ENCODE measurements at regions not wholly inside any gene's neighbourhood (a gene's known extent, or its start where the extent isn't known, plus 50 kb on each side); places are given as distances from the start of the nearest gene placed in this dataset.

DNA sequence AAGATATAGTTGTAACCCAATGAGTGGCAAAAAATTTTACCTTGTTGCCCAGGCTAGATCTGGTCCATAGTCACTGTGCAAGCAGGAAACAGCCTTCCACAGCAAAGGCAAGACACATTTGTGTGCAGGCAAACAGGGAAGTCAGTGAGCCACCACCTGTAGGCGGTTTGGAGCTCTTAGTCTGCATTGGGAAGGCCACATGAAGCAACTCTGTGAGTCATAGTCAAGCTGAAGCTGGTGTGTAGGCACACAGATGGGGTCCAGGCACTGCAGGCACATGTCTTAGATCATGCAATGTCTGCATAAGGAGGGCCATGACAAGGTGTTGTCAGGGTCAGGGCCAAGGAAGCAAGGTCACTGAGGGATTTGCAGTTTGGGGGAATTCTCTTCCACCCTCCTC lies 543.2 kb upstream of the EPHA7 start:
- Histone ChIP-seq H3K36me3 (replicated peaks in 1 of 2; ENCODE audit: control insufficient read depth in 1 of 2, insufficient read depth in 2 of 2, low read length in 2 of 2) (no peaks in the 10 kb centered on the region), H3K4me2 (ENCODE audit: low read depth, low read length) (no peak overlapping the region), H3K27me3 (ENCODE audit: control insufficient read depth in 1 of 2, insufficient read depth in 2 of 2, low read length in 2 of 2) (no peaks in the 10 kb centered on the region), H3K9ac (ENCODE audit: insufficient read depth, low read depth, low read length) (no peak overlapping the region), H2AFZ (ENCODE audit: low read length) (no peak overlapping the region), H3K27ac (ENCODE audit: extremely low read length, insufficient read depth, low read length) (no peak overlapping the region), H3K4me1 (ENCODE audit: insufficient read depth, low read length) (no peaks in the 10 kb centered on the region), H3K79me2 (ENCODE audit: insufficient read depth, low read length) (no peaks in the 10 kb centered on the region), H3K9me3 (ENCODE audit: low read length) (no peaks in the 10 kb centered on the region), H4K20me1 (ENCODE audit: insufficient read depth, low read length) (no peaks in the 10 kb centered on the region), H3K4me3 (replicated peaks in 1 of 3; ENCODE audit: insufficient read depth in 1 of 3, low read depth in 2 of 3, low read length in 3 of 3) (no peak overlapping the region)
- ATAC-seq (no peak), DNase-seq (ENCODE audit: low spot score) (no peak), FAIRE-seq (no peak)
- ChIA-PET POLR2A (no interaction called here), CTCF (ENCODE audit: low intra/inter-chr PET ratio, low total read pairs) (no interaction called here)
- in situ Hi-C loops (cut with HindIII; ENCODE audit: extremely low pct_ligation_motif_present, low pct_unique_long_range_greater_than_20kb) (no loop called here), intact Hi-C loops (cut with micrococcal nuclease; ENCODE audit: unreplicated experiment) (no loop called here)
- WGBS (ENCODE audit: low lambda C conversion rate) = no CpG with 5 or more reads among the region's 1 CpG
- BruUV-seq (replicated peaks) = no TSS peak
- TF ChIP-seq ZBTB7A (CRISPR knock-in tag; IDR thresholded peaks at IDR 0.05) (no peak), THYN1 (CRISPR knock-in tag; IDR thresholded peaks at IDR 0.05; ENCODE audit: borderline replicate concordance, low read depth) (no peak), MZF1 (CRISPR knock-in tag; IDR thresholded peaks at IDR 0.05; ENCODE audit: borderline replicate concordance) (no peak), SMAD3 (CRISPR knock-in tag; IDR thresholded peaks at IDR 0.05) (no peak)

- no peaks in the 10 kb centered on the region for H3K4me1 ChIP-seq (ENCODE audit: insufficient read depth, low read length)
- H3K4me3 ChIP-seq (replicated peaks in 1 of 3; ENCODE audit: insufficient read depth in 1 of 3, low read depth in 2 of 3, low read length in 3 of 3) = no peak overlapping the region
- no peak overlapping the region for H3K27ac ChIP-seq (ENCODE audit: extremely low read length, insufficient read depth, low read length)
- H3K79me2 ChIP-seq (ENCODE audit: insufficient read depth, low read length) = no peaks in the 10 kb centered on the region
- POLR2A ChIA-PET = no interaction called here
- H3K9me3 ChIP-seq (ENCODE audit: low read length) = no peaks in the 10 kb centered on the region
- ATAC-seq (no peak), DNase-seq (ENCODE audit: low spot score) (no peak), FAIRE-seq (no peak)
- no peaks in the 10 kb centered on the region for H4K20me1 ChIP-seq (ENCODE audit: insufficient read depth, low read length)
- in situ Hi-C loops (cut with HindIII; ENCODE audit: extremely low pct_ligation_motif_present, low pct_unique_long_range_greater_than_20kb) = no loop called here
- intact Hi-C loops (cut with micrococcal nuclease; ENCODE audit: unreplicated experiment) = no loop called here
- H3K9ac ChIP-seq (ENCODE audit: insufficient read depth, low read depth, low read length) = no peak overlapping the region
- H3K27me3 ChIP-seq (ENCODE audit: control insufficient read depth in 1 of 2, insufficient read depth in 2 of 2, low read length in 2 of 2) = no peaks in the 10 kb centered on the region
- H3K36me3 ChIP-seq (replicated peaks in 1 of 2; ENCODE audit: control insufficient read depth in 1 of 2, insufficient read depth in 2 of 2, low read length in 2 of 2) = no peaks in the 10 kb centered on the region
- WGBS (ENCODE audit: low lambda C conversion rate) = 3% methylated on average over 1 of the region's 1 CpG
- CTCF ChIA-PET (ENCODE audit: low intra/inter-chr PET ratio, low total read pairs) = no interaction called here
- no peak overlapping the region for H3K4me2 ChIP-seq (ENCODE audit: low read depth, low read length)
- BruUV-seq (replicated peaks) = no TSS peak
- no peak overlapping the region for H2AFZ ChIP-seq (ENCODE audit: low read length)
- TF ChIP-seq ZNF446 (CRISPR knock-in tag; IDR thresholded peaks at IDR 0.05) (no peak), KLF15 (CRISPR knock-in tag; IDR thresholded peaks at IDR 0.05; ENCODE audit: borderline replicate concordance) (no peak), IKZF1 (IDR thresholded peaks at IDR 0.05) (no peak), ZKSCAN5 (CRISPR knock-in tag; IDR thresholded peaks at IDR 0.05) (no peak), JUN (CRISPR knock-in tag; IDR thresholded peaks at IDR 0.05) (no peak), MEIS2 (CRISPR knock-in tag; IDR thresholded peaks at IDR 0.05) (no peak), EZH2 (conservative IDR thresholded peaks at IDR 0.05; ENCODE audit: low read depth, low read length) (no peak), MAFK (conservative IDR thresholded peaks at IDR 0.05 in 1 of 2, IDR thresholded peaks at IDR 0.05 in 1 of 2; ENCODE audit: low read length in 2 of 2) (no peak), FLYWCH1 (CRISPR knock-in tag; IDR thresholded peaks at IDR 0.05) (no peak), CREBL2 (CRISPR knock-in tag; IDR thresholded peaks at IDR 0.05; ENCODE audit: borderline replicate concordance) (no peak), ZNF234 (CRISPR knock-in tag; conservative IDR thresholded peaks at IDR 0.05) (no peak)
- TF ChIP-seq, protein P1, sequence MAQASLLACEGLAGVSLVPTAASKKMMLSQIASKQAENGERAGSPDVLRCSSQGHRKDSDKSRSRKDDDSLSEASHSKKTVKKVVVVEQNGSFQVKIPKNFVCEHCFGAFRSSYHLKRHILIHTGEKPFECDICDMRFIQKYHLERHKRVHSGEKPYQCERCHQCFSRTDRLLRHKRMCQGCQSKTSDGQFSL (CRISPR knock-in tag; IDR thresholded peaks at IDR 0.05) = no peak
- TF ChIP-seq, protein P2, sequence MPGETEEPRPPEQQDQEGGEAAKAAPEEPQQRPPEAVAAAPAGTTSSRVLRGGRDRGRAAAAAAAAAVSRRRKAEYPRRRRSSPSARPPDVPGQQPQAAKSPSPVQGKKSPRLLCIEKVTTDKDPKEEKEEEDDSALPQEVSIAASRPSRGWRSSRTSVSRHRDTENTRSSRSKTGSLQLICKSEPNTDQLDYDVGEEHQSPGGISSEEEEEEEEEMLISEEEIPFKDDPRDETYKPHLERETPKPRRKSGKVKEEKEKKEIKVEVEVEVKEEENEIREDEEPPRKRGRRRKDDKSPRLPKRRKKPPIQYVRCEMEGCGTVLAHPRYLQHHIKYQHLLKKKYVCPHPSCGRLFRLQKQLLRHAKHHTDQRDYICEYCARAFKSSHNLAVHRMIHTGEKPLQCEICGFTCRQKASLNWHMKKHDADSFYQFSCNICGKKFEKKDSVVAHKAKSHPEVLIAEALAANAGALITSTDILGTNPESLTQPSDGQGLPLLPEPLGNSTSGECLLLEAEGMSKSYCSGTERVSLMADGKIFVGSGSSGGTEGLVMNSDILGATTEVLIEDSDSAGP (CRISPR knock-in tag; IDR thresholded peaks at IDR 0.05; ENCODE audit: borderline replicate concordance) = no peak
- TF ChIP-seq, protein P3, sequence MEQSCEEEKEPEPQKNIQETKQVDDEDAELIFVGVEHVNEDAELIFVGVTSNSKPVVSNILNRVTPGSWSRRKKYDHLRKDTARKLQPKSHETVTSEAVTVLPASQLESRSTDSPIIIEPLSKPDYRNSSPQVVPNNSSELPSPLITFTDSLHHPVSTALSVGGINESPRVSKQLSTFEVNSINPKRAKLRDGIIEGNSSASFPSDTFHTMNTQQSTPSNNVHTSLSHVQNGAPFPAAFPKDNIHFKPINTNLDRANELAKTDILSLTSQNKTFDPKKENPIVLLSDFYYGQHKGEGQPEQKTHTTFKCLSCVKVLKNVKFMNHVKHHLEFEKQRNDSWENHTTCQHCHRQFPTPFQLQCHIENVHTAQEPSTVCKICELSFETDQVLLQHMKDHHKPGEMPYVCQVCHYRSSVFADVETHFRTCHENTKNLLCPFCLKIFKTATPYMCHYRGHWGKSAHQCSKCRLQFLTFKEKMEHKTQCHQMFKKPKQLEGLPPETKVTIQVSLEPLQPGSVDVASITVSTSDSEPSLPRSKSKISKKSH (CRISPR knock-in tag; IDR thresholded peaks at IDR 0.05; ENCODE audit: borderline replicate concordance) = no peak
These were observed 535.2 kb upstream of the EPHA7 start for GRCh38 chr6:93954584-93954983.

Measured in HepG2 (cell line).